Caki2 (cell line): ENCODE measurements at regions not wholly inside any gene's neighbourhood (a gene's known extent, or its start where the extent isn't known, plus 50 kb on each side); places are given as distances from the start of the nearest gene placed in this dataset.
"Not testable (repeated sequence)": the region's sequence is repeated elsewhere in the genome, so short reads cannot be mapped to it uniquely, and the experiment has no call there.

Experiments
- DNase-seq: peaks from one replicate; pipeline ENCODE4 v3.0.0-alpha.2; 2015; ENCODE audit warnings: low read depth
- in situ Hi-C: cut with HindIII; loops from 2 replicates; pipeline ENCODE4 v1.10.0; 2016; ENCODE audit warnings: low sequenced_read_pairs, low pct_unique_long_range_greater_than_20kb, mixed read lengths

DNA sequence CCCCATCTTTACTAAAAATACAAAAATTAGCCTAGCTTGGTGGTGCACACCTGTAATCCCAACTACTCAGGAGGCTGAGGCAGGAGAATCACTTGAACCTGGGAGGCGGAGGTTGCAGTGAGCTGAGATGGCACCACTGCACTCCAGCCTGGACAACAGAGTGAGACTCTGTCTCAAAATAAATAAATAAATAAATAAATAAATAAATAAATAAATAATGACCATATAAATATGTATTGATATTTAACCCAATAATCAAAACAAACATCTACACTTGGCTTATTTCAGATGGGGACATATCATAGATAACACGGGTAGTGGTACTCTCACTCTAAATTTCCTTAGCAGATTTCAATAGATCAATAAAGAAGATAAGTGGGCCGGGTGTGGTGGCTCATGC, 1923.7 kb upstream of the AGA start:
- in situ Hi-C loops, DNase-seq: not testable (repeated sequence)

DNA sequence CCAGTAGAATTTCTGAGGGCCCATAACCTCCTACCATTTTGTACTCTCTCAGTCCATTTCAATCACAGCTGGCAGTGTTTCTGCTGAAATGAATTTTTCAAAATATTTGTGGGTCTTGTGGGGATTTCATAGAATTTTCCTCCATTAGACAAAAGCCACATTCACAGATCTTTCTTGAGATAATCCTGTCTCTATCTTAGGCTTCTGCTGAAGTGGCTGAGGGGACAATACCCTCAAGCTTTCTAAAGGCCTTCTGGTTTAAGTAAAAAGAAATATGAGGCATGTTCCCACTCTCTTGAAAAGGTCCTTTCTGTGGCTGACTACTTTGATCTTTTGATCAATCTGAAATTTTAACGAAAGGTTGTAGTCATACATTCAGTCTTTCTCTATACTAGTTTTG, 1930.0 kb upstream of the AGA start:
- in situ Hi-C loops, result no loop called here
- no peak for DNase-seq

DNA sequence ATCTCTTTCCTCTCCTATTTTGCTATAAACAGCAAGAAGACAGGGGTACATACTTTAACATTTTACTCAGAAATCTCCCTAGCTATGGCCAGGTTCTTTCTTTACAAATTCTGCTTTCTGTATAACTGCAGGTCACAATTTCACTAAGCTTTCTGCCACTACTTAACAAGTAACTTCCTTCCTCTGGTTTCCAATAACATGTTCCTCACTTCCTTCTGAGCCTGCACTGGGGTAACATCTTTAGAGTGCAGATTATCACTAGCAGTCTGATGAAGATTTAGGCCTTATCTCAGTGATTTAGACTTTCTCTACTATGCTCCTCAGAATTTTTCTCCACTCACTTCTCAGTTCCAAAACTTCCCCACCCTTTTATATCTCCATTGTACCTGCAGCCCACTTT, 1930.5 kb upstream of the AGA start:
- no peak for DNase-seq
- in situ Hi-C loops, result no loop called here

DNA sequence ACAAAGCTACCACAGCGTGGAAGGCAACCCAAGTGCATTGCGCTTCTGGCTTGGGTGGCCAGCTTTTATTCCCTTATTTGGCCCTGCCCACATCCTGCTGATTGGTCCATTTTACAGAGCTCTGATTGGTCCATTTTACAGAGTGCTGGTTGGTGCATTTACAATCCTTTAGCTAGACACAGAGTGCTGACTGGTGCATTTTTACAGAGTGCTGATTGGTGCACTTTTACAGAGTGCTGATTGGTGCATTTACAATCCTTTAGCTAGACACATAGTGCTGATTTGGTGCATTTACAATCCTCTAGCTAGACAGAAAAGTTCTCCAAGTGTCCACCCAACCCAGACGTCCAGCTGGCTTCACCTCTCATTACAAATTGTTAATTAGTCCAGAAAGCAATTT, 1936.6 kb upstream of the AGA start:
- in situ Hi-C loops, DNase-seq: not testable (repeated sequence)

DNA sequence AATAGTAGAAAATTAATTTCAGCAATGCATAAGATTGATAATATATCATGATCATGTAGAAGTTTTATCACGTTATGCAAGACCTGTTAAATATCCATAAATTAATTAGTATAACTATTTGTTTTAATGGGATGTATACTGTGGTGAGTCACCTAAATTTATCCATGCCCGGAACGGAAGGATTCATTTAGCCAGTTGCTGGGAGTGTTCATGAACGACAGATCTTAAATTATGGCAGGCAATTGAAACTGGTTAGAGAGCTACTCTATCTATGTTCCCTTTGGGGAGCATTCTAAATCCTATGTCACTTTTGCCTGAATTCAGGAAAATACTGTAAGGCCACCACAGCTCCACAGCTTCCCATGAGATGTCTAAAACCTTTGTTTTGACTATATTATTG, 1950.5 kb upstream of the AGA start:
- DNase-seq, result no peak
- in situ Hi-C loops, result no loop called here

DNA sequence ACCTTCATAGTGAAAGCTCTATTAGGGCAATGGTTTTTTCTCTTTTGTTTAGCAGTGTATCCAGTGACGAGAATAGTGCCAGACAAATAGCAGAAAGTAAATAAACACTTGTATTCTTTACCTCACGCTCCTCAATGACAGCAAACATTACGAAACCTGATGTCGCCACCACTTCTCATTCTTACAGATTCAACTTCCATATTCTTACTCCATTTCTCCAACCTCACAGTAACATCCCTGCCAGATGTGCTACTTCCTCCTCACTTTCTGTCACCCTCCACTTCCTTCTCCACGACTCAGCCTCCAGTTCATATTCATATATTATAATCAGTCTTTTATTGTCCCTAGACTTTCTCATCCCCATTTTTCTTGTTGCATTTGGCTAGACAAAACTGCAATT, 1956.2 kb upstream of the AGA start:
- no peak for DNase-seq
- in situ Hi-C loops, result no loop called here

DNA sequence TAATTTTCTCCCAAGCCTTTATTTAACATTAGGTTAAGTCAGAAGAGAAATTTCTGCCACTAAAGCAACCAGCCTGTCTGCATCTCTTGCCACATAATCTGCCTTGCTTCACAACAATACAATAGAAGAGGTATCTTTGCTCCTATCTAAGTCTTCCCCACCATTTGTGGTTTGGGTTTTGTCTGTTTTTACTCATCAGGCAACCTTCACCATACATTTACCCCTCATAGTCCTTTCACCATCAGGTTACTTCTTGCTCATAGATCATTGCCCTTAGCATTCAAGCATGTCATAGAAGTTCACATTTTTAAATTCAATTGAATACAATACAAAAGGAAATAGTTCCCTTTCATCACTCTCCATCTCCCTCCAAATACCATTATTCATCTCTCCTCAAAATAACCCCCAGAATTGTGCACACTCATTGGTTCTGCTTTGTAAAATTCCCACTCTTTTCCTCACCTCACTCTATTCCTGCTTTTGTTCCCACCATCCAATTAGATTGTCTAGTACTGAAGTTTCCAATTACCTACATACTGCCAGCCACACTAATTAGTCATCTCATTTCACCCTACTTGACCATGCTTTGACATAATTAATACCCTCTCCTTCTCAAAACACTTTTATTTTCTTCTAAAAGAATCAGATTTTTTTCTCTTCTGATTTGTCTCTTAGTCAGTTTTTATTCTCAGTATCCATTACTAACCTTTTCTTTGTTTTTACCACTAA, 1957.0 kb upstream of the AGA start:
- no peak for DNase-seq
- in situ Hi-C loops, result no loop called here

DNA sequence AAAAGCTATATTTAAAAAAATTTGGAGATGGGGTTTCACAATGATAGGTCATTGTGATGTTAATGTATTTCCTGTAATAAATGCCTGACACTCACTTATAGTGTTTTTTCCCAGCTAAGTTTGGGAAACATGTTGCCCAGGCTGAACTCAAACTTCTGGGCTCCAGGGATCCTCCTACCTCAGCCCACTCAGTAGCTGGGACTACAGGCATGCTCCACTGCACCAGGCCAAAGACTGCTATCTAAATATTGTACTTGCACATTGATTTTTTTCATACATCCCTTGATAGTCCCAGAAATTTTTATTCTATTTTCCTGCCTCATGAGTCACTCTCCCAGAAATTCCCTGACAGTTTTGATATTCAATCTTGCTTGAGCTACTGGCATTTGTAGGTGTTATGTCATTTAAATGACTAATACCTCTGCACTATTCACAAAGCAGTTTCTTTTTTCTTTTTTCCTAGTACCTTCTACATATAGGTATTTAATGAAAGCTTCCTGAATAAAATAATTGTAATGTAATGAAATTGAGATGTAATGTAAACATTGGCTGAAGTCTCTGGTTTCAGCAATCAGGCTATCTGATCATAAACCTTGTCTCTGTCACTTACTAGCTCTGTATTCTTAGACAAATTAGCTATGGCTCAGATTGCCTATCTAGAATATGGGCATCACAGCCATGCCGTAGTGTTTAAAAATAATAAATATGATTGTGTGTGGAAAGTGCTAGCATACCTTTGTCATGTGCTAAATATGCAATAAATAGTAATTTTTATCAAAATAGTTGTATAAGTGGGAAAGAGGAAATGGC, 1973.0 kb upstream of the AGA start:
- peak; percentile 67 for DNase-seq

DNA sequence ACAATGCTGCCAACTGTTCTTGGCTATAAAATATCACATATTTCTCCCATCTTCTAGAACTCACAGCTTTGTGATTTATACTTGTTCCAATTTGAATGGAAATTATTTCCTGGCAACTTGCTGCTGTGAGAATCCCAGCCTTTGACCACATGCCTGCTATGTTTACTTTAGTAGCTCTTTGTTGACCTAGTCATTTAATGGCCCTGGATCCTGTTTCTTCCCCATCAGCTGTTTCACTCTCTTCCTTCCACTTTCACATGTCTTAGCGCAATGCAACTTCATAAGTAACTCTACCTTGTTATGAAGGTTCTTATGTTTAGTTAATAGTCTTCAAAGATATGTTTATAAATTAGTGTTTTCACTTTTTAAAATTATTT, 1973.6 kb upstream of the AGA start:
- in situ Hi-C loops, result no loop called here
- DNase-seq, result no peak

More for the DNA sequence above, 1973.0 kb upstream of the AGA start:
- in situ Hi-C loops, result no loop called here

DNA sequence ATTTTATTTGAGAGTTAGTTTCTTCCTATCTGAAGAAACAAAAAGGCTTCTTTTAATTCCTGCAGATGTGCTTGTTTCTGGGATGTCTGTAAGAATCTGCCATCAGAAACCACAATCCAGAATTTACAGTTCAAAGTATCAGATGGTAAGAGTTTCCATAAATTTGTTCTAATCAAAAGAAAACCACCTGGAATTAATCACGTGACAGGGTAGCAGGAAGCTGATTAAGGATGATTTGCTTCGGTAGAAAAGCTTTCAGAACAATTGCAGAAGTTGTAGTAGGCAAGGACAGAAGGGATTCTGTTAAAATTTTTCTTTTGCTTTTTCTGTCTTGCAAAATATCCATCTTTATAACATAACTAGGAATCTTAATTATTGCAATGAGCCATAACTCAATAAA, 1975.1 kb upstream of the AGA start:
- in situ Hi-C loops, result no loop called here
- no peak for DNase-seq

DNA sequence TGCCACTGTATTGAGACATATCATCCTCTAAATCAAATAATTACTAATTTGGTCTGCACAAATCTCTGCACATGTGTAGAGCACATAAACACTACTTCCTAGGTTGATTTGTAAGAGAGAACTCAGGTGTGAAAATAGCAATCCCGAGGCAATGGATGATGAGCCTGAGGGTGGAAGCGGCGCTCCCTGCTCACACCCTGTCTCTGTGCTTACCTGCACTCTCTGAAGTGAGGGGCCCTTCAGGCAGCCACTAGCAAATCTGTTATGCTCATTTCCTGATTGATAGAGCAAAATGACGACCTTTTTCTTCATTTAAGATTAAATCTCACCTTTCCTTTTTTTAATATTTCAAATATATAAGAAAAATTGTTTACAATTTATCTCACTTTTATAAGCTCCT, 1995.7 kb upstream of the AGA start:
- no peak for DNase-seq
- in situ Hi-C loops, result no loop called here

DNA sequence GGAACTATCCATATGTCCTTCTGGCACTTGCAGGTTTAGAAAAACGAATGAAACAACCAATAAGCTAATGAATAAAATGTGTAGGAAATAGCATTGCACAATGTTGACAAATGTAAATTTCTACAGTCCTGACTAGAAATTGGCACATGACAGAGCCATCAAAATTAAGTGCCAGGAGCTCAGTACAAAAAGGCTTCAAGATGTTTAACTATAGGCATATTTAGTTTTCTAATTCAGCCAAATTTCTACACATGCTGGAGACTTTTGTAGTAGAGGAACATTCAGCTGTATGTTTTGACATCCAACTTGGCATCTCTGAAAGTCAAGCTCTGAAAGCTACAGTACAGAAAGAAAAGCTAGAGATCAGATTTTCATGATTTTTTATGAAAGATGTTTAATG, 1999.4 kb upstream of the AGA start:
- no peak for DNase-seq
- in situ Hi-C loops, result no loop called here

DNA sequence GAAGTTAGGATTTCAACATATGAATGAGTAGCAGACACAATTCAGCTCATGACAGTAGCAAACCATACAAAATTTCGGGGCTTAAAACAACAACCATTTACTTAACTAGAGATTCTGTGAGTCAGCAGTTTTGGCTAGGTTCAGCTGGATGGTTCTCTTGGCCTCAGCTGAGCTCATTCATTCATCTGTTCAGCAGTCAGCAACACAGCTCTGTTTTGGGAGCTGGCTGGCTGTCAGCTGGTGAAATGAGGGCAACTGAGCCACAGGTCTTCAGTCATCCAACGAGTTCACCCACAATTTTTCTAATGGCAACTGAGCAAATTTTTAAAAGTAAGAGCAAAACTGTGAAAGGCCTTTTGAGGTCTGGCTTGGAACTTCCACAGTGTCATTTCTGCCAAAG, 2005.1 kb upstream of the AGA start:
- in situ Hi-C loops, result no loop called here
- DNase-seq, result no peak

DNA sequence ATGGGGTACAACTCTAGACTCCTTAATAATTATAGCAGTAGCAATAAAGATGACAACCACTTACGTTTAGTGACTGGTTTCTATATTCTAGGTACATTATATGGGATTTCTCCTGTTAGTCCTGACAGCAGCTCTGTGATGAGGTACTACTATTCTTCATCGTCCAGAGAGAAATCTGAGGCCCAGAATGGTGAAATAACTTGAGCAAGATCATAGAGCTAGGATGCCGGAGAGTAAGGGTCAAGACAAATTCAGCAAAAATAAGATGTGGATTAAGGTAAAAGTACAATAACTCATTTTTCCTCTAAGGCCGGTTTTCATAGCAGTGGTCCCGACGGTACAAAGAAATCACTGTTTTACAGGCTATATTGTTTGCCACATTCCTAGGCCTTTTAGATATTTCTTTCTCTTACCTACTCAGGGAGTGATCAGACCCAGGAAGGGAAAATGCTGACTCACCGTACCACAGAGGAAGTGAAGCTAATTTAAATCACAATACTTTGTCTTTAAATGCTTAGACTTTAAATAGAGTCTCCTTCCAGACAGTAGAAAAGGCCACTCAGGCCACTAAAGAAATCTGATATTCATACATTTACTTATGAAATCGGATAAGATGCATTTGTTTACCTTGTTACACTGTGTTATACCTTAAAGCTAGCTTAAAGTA, 2023.0 kb upstream of the AGA start:
- no peak for DNase-seq
- in situ Hi-C loops, result no loop called here

DNA sequence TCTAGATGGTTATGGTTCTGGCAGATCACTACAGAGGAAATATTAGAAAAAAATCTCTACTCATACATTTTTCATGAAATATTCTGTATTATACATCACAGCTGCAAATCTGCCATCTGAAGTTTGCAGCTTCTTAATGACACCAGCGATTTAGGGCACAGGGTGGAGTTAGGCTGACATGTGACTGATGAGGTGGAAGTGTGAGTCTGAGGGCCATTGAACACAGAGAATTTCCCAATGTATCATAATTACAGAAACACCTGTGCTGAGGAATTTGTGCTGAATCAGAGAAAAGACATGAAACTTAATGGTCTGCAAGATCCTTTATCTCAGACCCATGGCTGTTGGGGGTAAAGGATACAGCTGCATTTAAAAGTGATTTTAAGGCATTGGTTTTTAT, 2025.6 kb upstream of the AGA start:
- in situ Hi-C loops, result no loop called here
- DNase-seq, result no peak

DNA sequence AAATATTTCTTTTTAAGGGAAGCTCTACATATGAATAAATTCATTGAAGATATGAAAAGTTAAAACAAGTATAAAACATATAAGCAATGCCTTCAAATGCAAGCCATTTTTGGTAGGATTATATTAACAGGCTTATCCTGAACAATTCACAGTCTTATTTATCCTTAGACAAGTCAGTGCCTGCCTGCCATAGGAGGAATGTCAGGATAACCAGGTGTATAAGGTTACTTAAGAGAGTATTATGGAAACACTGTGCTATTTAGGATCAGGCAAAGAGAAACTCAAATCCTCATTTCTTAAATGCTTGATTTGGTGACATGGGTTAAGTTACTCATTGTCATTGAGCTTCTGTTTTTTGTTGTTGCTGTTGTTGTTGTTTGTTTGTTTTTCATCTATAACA, 2029.9 kb upstream of the AGA start:
- DNase-seq, result no peak
- in situ Hi-C loops, result no loop called here

DNA sequence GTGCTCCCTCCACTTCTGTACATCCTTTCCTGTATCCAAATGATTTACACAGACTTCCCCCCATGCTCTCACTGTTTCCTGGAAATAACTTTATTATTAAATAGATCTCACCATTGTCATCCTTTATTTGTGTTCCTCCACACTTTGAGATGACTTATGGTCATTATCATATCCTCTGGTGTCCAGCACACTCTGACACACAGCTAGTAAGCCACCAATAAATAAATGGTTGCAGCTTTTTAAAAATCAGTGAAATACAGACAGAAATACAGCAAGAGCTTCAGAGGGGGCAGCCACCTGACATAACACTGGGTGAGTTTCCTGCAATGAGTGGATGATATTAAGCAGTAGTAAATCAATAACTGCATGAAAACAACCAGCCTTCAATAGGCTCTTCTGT, 2036.4 kb upstream of the AGA start:
- no peak for DNase-seq
- in situ Hi-C loops, result no loop called here

DNA sequence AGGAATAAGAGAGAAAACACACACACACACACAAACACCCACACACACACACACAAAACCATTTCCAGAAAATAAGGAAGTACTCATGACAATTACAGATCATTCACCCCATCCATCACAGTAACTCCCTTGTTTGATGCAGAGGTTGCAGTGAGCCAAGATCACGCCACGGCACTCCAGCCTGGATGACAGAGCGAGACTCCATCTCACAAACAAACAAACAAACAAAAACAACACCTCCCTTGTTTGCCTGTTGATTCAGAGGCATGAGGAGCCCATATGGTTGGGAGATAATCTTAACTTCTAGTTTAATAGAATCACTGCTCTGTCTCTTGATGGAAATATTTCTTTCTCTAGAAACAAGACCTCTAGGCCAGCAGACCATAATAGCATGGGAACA, 2043.5 kb upstream of the AGA start:
- in situ Hi-C loops, result no loop called here

DNA sequence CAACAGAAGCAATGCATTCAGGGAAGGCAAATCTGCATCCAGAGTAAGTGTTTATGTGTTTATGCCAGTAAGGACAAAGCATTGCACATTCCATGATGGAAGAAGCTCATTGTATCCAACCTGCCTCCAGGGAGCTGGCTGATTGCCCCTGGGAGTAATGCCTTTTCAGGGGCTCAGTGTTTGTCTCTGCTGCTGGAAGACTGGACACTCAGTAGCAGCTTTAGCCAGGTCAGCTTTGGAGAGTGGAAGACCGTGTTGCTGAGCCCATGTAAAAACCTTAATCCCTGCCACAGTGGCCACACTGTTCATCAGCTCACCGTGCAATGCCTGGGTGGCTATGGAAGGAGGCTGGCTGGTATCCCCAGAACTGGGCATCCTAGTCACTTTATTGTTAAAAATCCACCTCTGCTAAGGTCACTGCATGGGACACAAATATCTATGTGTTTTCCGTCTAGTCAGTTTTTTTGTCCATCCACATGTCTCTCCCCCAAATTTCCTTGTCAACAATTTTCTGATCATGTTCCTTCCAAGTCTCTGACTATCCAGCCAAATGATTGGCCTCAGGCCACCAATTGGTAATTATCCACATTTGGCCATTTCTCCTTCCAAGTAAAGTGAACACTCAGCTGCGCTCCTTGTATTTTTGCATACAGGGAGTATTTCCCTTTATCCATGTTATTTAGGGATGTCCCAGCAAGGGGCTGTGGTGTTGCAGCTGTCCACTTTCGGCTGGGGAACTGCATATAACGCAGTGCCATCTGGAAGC, 2044.5 kb upstream of the AGA start:
- in situ Hi-C loops, result no loop called here
- DNase-seq, result no peak

More for the DNA sequence above, 2043.5 kb upstream of the AGA start:
- DNase-seq, result no peak
